NCI-H2107 treated with DMSO at 0.1 percent for 48 hours (cell line): ENCODE measurements at regions not wholly inside any gene's neighbourhood (a gene's known extent, or its start where the extent isn't known, plus 50 kb on each side); places are given as distances from the start of the nearest gene placed in this dataset.
"Not testable (repeated sequence)": the region's sequence is repeated elsewhere in the genome, so short reads cannot be mapped to it uniquely, and the experiment has no call there.

Experiments
- DNase-seq: peaks from one replicate; lab custom pipeline; 2025; ENCODE audit not compliant: unreplicated experiment; lab: John Stamatoyannopoulos, UW

DNA sequence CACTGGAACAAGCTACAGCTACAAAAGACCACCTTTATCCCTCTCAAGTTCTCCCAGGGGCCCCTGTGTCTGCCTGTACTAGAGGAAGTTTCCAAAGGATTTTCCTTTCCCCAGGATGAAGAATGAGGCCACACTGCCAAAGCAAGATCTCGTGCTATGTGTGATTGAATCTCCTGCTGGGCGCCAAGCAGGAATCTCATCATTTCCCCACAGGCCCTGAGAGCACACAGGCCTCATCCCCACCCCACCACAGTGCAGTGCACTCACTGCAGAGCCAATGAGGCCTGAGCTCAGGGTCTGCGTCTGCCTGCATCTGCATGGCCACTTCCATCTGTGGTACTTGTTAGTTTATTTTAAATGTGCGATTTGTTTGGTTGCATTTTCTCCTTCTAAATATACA lies 387.4 kb upstream of the ASIC2 start:
- DNase-seq: no peak

- no peak for DNase-seq
These were observed 389.5 kb upstream of the ASIC2 start for GRCh38 chr17:33682599-33682998.

DNA sequence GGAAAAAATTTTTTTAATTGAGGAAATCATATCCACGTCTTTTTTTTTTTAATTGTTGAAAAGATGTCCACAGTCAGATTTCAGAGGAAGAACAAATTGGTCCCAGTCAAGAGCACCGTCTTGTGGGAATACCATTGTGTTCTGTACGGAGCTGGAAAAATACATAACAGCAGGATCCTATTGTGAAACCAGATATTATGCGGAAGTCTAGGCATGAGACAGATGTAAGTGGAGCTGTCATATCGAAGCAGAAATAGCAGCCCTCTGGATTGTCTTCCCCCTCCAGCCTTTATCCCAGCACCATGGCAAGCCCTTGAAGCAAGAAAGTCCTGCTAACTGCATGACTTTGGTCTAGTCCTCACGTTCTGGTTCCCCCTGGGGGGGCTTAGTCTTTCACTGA lies 391.6 kb upstream of the ASIC2 start:
- DNase-seq: no peak

- no peak for DNase-seq
These were observed 393.1 kb upstream of the ASIC2 start for GRCh38 chr17:33686171-33686570.

DNA sequence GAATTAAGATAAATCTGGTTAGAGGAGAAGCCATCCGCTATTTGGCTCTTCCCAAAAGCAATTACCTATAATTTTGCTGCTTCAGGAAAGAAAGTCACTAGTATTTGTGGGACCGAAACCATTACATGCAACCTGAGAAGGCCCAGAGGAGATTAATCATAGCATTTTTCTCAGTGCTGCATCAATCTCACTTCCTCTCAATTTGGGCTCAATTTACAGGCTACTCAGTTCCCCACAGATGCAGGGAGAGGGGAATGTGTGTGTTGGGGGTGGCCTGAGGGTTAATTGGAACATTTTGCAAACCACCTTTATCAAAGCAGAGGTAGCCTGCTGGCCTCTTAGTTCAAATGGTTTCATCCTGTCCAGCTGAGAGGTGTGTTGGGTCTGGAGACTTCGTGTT lies 394.7 kb upstream of the ASIC2 start:
- DNase-seq: no peak

DNA sequence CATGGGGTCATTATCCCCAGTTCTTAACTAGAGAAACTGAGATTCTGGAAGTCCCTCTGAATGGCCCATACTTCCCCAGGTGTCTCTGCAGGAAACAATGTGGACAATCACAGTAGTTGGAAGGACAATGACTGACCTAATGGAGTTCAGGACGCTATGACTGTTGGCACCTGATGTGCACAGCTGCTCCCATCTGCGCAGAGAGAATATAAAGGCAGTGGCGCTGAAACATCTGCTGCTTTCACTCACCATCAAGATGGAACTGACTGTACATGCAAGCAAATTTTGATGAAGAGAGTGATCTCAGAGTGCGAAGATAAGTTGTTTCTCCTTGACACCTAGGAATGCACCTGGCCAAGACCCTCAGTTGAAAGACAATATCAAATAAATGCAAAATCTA lies 395.7 kb upstream of the ASIC2 start:
- no peak for DNase-seq

- no peak for DNase-seq
These were observed 396.6 kb upstream of the ASIC2 start for GRCh38 chr17:33689725-33690124.

DNA sequence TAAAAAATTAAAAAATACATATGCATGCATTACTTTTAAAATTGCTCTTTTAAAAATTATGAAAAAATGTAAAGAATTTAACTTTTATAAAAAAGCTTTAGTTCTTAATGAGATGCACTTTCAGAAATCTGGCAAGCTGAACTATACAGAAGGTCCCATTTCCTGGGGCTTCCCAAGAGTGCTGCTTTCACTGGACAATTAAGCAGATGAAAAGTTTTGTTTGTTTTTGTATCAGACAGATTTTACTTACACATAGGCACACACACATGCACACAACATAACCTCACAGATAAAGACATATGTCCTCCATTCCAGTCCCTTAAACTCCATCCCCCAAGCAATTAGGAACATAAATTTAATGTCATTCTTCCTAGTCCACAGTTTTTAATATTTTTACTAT lies 402.3 kb upstream of the ASIC2 start:
- no peak for DNase-seq

- DNase-seq: no peak
These were observed 403.0 kb upstream of the ASIC2 start for GRCh38 chr17:33696102-33696501.

GRCh38 chr17:33697557-33697956 lies 404.5 kb upstream of the ASIC2 start:
- no peak for DNase-seq

DNA sequence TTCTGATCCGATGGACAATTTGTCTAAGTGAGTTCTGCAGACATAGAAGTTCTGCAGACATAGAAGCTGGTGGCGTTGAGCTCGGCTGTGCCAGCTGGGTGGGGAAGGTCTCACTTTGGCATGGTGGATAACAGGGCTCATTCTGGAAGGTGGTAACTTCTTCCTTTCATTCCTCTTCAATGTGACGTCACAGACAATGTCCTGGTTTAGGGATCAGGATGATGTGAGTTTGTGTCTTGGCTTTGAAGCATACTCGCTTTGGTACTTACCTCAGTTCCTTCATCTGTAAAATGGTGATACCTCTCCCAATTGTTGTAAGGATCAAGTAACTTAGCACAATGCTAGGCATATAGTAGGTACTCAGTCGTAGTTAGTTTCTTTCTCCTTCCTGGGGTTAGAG lies 408.8 kb upstream of the ASIC2 start:
- no peak for DNase-seq

- no peak for DNase-seq
These were observed 411.8 kb upstream of the ASIC2 start for GRCh38 chr17:33704856-33705255.

DNA sequence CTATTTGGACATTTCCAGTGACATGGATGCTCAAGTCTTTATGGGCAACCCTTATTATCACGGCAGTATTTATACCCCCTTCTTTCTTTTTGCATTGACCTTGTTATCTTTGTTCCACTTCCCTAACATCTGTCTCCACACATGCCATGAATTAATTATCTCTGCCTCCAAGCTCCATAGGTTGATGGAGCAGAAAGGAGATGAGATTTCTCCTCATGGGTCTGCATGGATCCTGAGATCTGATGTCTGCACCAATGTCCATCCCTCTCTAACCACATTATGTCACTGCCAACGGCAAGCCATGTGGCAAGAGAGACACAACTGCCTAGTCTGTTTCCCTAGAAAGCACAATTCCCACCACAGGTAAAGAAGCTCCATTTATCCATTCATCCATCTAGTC lies 416.8 kb upstream of the ASIC2 start:
- no peak for DNase-seq

- no peak for DNase-seq
These were observed 419.0 kb upstream of the ASIC2 start for GRCh38 chr17:33712120-33712519.

- no peak for DNase-seq
These were observed 423.9 kb upstream of the ASIC2 start for GRCh38 chr17:33716957-33717356.

- DNase-seq: not testable (repeated sequence)
These were observed 430.6 kb upstream of the ASIC2 start for GRCh38 chr17:33723736-33724135.

DNA sequence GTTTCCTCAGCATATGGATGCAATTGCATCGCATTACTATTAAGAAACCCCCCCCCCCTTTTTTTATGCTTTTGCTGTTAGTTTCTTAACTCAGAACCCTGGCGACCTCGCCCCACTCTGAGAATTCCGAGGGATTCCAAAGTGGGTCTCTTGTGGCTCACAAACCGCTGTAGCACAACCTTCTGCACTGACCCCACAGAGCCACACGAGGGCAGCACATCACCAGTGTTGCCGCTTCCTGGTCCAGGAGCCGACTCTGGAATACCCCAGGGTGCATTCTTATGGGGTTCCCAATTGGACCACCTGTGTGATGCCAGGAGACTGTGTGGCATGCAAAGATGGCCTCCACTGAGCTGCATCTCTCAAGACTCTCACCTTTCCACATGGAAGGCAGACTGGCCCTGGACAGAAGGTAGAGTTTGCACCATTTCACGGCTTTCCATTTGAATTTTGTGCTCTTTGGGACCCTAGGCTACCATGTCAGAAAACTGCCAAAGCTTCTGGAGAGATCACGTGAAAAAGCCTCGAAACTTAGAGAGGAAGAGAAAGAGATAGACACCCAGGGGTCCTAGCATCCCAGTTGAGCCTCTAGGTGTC lies 432.7 kb upstream of the ASIC2 start:
- no peak for DNase-seq

- no peak for DNase-seq
These were observed 437.0 kb upstream of the ASIC2 start for GRCh38 chr17:33730131-33730530.

- DNase-seq: no peak
These were observed 439.0 kb upstream of the ASIC2 start for GRCh38 chr17:33732116-33732515.

DNA sequence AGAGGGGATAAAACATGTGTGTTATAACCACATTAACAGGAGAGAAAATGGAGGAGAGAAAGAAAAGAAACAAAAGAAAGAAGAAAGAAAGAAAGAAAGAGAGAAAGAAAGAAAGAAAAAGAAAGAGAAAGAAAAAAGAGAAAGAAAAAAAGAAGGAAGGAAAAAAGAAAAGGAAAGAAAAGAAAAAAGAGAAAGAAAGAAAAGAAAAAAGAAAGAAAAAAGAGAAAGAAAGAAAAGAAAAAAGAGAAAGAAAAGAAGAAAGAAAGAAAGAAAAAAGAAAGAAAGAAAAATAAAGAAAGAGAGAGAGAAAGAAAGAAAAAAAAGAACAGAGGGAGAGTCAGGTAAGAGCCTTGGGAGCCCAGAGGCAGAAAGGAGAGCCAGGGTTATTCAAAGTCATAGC lies 446.6 kb upstream of the ASIC2 start:
- no peak for DNase-seq

DNA sequence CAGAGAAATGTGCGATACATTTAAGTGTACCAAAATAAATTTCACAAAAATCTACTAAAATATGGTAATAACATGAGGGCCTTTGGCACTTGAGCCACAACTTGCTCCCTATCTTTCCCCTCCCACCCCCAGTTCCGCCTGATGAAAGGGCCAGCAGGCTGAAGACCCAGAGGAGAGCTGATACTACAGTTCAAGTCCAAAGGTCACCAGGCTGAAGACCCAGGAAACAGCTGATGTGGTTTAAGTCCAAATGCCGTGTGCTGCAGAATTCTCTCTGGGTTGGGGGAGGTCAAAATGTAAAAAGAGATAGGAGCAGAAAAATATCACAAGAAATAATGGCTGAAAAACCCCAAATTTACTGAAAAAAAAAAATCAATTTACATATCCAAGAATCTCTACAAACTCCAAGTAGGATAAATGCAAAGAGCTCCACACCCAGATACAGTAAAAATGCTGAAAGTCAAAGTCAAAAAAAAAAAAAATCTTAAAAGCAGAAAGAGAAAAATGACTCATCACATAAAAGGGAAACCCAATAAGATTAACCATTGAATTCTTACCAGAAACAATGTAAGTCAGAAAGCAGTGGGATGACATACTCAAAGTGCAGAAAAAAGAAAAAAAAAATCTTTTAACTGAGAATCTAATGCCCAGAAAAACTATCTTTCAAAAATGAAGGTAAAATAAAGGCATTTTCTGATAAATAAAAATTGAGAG lies 452.1 kb upstream of the ASIC2 start:
- no peak for DNase-seq

DNA sequence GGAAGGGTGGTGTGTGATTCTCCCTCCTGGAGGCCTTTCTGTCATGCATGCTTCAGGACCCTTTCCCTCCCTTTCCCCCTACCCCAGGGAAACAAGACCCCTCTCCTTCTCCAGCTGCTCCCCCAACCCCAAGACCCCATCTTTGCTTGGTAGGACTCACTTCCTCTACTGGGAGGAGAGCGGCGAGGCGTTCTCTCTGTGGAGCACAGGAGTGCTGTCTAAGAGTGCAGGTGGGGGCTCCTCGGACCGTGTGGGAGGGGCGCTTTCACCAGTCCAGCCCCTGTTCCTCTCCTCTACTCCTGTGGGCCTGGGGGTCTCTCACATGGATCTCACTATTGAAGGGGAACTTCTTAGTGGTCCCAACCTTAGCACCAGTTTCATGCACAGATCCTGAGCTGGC lies 456.1 kb upstream of the ASIC2 start:
- no peak for DNase-seq
